ENCODE measurements at regions not wholly inside any gene's neighbourhood (a gene's known extent, or its start where the extent isn't known, plus 50 kb on each side); places are given as distances from the start of the nearest gene placed in this dataset.
"Not testable (repeated sequence)": the region's sequence is repeated elsewhere in the genome, so short reads cannot be mapped to it uniquely, and the experiment has no call there.

DNA sequence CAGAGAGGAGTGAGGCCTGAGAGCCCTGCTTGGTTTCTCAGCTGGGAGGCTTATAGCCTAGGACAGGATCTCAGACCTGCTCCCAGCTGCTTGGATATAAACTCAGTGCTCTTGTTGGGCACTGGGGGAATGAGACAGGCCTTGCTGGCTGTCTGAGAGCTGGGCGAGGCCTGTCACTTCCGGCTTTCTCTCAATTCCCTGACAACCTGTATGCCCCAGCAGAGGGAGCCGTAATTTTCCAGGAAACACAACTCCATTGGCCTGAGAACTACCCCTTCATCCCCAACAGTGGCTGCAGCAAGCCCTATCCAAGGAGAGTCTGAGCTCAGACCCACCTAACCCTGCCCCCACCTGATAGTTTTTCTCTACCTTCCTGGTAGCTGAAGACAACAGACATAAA lies 258.3 kb upstream of the STXBP6 start:
- no peak for DNase-seq
- no peaks in the 10 kb centered on the region for H3K9me3 ChIP-seq (ENCODE audit: control insufficient read depth, low read length)
- no peak overlapping the region for H3K27ac ChIP-seq (ENCODE audit: insufficient read depth, low read length, poor library complexity, severe bottlenecking)
- H3K27me3 ChIP-seq (replicated peaks; ENCODE audit: control insufficient read depth, insufficient read depth, low read length, poor library complexity, severe bottlenecking) = no peaks in the 10 kb centered on the region
- no peaks in the 10 kb centered on the region for H3K36me3 ChIP-seq (ENCODE audit: control insufficient read depth, insufficient read depth, low read length)
- H3K4me1 ChIP-seq (ENCODE audit: control insufficient read depth, insufficient read depth, low read length, poor library complexity, severe bottlenecking) = no peaks in the 10 kb centered on the region
- no peak overlapping the region for H3K4me3 ChIP-seq (ENCODE audit: insufficient read depth, low read depth, low read length, poor library complexity, severe bottlenecking)

DNA sequence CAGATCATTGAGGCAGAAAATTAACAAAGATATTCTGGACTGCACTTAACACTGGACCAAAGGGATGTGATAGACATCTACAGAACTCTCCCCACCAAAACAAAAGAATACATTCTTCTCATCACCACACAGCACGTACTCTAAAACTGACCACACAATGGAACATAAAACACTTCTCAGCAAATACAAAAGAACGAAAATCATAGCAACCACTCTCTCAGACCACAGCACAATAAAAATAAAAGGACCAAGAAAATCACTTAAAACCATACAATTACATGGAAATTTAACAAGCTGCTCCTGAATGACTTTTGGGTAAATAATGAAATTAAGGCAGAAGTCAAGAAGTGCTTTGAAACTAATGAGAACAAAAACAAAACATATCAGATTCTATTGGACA lies 254.0 kb upstream of the STXBP6 start:
- Histone ChIP-seq H3K4me3 (ENCODE audit: insufficient read depth, low read depth, low read length, poor library complexity, severe bottlenecking) (no peak overlapping the region), H3K9me3 (ENCODE audit: control insufficient read depth, low read length) (no peaks in the 10 kb centered on the region), H3K36me3 (ENCODE audit: control insufficient read depth, insufficient read depth, low read length) (no peaks in the 10 kb centered on the region), H3K27ac (ENCODE audit: insufficient read depth, low read length, poor library complexity, severe bottlenecking) (no peak overlapping the region), H3K4me1 (ENCODE audit: control insufficient read depth, insufficient read depth, low read length, poor library complexity, severe bottlenecking) (no peaks in the 10 kb centered on the region), H3K27me3 (replicated peaks; ENCODE audit: control insufficient read depth, insufficient read depth, low read length, poor library complexity, severe bottlenecking) (no peaks in the 10 kb centered on the region)
- DNase-seq = no peak

DNA sequence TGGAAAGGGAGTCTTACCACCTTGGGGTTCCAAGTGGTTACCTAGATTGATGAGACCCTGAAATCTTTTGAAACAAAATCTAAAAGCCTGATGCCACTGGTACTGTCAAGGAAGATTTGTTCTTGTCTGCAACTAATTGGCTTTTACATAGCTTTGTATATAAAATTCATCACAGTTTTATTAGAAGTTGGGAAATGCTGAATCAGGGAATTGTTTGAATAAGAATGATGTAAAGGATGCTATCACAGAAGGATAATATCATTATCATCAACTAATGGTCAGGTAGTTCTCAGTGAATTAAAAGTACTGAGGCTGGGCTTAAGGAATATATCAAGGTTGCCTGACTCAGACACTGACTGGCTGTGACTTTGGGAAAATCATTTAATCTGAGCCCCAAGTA lies 248.3 kb upstream of the STXBP6 start:
- no peaks in the 10 kb centered on the region for H3K9me3 ChIP-seq (ENCODE audit: control insufficient read depth, low read length)
- no peaks in the 10 kb centered on the region for H3K36me3 ChIP-seq (ENCODE audit: control insufficient read depth, insufficient read depth, low read length)
- no peaks in the 10 kb centered on the region for H3K27me3 ChIP-seq (replicated peaks; ENCODE audit: control insufficient read depth, insufficient read depth, low read length, poor library complexity, severe bottlenecking)
- no peak for DNase-seq
- H3K4me3 ChIP-seq (ENCODE audit: insufficient read depth, low read depth, low read length, poor library complexity, severe bottlenecking) = no peak overlapping the region
- no peak overlapping the region for H3K27ac ChIP-seq (ENCODE audit: insufficient read depth, low read length, poor library complexity, severe bottlenecking)
- H3K4me1 ChIP-seq (ENCODE audit: control insufficient read depth, insufficient read depth, low read length, poor library complexity, severe bottlenecking) = no peaks in the 10 kb centered on the region

DNA sequence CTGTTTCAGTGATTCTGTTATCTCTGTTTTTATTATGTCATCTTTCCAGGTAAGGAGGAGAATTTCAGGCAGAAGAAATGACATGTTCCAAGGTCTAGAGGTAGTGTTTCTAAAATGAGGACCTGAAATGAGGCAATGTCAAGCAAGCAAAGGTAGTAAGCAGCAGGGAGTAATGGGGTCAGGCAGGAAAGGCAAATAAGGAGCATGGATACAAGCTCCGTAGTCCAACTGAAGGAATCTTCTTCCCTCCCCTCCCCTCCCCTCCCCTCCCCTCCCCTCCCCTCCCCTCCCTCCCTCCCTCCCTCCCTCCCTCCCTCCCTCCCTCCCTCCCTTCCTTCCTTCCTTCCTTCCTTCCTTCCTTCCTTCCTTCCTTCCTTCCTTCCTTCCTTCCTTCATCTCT lies 240.2 kb upstream of the STXBP6 start:
- not testable (repeated sequence) for H3K9me3 ChIP-seq (ENCODE audit: control insufficient read depth, low read length); H3K4me3 ChIP-seq (ENCODE audit: insufficient read depth, low read depth, low read length, poor library complexity, severe bottlenecking); DNase-seq; H3K36me3 ChIP-seq (ENCODE audit: control insufficient read depth, insufficient read depth, low read length); H3K27ac ChIP-seq (ENCODE audit: insufficient read depth, low read length, poor library complexity, severe bottlenecking); H3K4me1 ChIP-seq (ENCODE audit: control insufficient read depth, insufficient read depth, low read length, poor library complexity, severe bottlenecking); H3K27me3 ChIP-seq (replicated peaks; ENCODE audit: control insufficient read depth, insufficient read depth, low read length, poor library complexity, severe bottlenecking)

DNA sequence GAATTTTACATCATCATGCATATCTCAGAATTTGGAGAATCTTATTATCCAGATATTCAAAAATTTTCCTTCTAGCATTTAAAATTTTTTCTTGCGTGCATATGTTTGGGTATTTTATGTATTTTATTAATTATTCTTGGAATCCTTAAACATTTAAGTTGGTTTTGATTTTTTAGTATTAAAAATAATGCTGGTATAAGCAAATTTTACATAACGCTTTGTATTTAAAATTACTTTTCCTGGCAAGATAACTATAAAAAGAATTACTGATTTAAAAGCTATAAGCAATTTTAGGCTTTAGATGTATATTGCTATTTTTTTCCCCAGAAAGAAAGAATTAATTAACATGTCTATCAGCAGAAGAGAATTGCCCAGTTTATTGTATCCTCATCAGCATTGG lies 224.6 kb upstream of the STXBP6 start:
- peaks cover 3% of the 10 kb centered on the region for H3K27me3 ChIP-seq (replicated peaks; ENCODE audit: control insufficient read depth, insufficient read depth, low read length, poor library complexity, severe bottlenecking)
- no peaks in the 10 kb centered on the region for H3K4me1 ChIP-seq (ENCODE audit: control insufficient read depth, insufficient read depth, low read length, poor library complexity, severe bottlenecking)
- no peaks in the 10 kb centered on the region for H3K9me3 ChIP-seq (ENCODE audit: control insufficient read depth, low read length)
- H3K27ac ChIP-seq (ENCODE audit: insufficient read depth, low read length, poor library complexity, severe bottlenecking) = no peak overlapping the region
- no peak overlapping the region for H3K4me3 ChIP-seq (ENCODE audit: insufficient read depth, low read depth, low read length, poor library complexity, severe bottlenecking)
- no peaks in the 10 kb centered on the region for H3K36me3 ChIP-seq (ENCODE audit: control insufficient read depth, insufficient read depth, low read length)
- DNase-seq = no peak

DNA sequence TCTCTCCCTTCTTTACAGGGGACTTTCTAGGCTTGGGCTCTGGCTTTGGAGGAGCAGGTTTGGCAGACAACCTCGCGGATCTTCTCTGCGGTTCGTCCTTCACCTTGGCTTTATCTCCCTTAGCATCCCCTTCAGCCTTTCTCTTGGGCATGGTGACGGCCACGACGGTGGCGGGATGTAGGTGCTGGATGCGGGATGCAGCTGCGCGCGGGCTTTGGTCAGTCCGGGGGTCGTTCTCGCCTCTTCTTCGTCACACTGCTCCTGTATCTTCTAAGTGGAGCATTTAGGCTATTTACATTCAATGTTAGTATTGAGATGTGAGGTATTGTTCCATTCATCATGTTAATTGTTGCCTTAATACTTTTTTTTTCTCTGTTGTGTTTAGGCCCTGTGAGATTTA lies 217.2 kb upstream of the STXBP6 start:
- no peaks in the 10 kb centered on the region for H3K27me3 ChIP-seq (replicated peaks; ENCODE audit: control insufficient read depth, insufficient read depth, low read length, poor library complexity, severe bottlenecking)
- no peak for DNase-seq
- no peaks in the 10 kb centered on the region for H3K9me3 ChIP-seq (ENCODE audit: control insufficient read depth, low read length)
- no peak overlapping the region for H3K27ac ChIP-seq (ENCODE audit: insufficient read depth, low read length, poor library complexity, severe bottlenecking)
- H3K4me1 ChIP-seq (ENCODE audit: control insufficient read depth, insufficient read depth, low read length, poor library complexity, severe bottlenecking) = no peaks in the 10 kb centered on the region
- H3K36me3 ChIP-seq (ENCODE audit: control insufficient read depth, insufficient read depth, low read length) = no peaks in the 10 kb centered on the region
- H3K4me3 ChIP-seq (ENCODE audit: insufficient read depth, low read depth, low read length, poor library complexity, severe bottlenecking) = no peak overlapping the region

DNA sequence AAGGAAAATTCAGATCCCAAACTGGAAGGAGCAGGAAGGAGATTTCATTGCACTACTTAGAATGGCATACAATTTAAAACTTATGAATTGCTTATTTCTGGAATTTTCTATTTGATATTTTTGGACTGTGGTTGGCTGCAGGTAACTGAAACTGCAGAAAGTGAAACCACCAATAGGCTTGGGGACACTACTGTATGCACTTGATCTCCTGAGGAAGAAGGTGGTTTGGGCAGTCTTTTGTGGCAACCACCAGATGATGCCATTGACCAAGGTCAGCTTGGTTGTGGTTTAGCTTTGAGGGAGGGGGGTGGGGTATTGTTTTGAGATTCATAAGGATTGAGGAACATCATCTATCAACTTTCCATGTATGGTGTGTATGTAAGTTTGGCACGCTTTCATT lies 209.5 kb upstream of the STXBP6 start:
- Histone ChIP-seq H3K27ac (ENCODE audit: insufficient read depth, low read length, poor library complexity, severe bottlenecking) (no peak overlapping the region), H3K4me1 (ENCODE audit: control insufficient read depth, insufficient read depth, low read length, poor library complexity, severe bottlenecking) (no peaks in the 10 kb centered on the region), H3K4me3 (ENCODE audit: insufficient read depth, low read depth, low read length, poor library complexity, severe bottlenecking) (no peak overlapping the region), H3K36me3 (ENCODE audit: control insufficient read depth, insufficient read depth, low read length) (no peaks in the 10 kb centered on the region), H3K27me3 (replicated peaks; ENCODE audit: control insufficient read depth, insufficient read depth, low read length, poor library complexity, severe bottlenecking) (no peaks in the 10 kb centered on the region), H3K9me3 (ENCODE audit: control insufficient read depth, low read length) (no peaks in the 10 kb centered on the region)
- DNase-seq = no peak

DNA sequence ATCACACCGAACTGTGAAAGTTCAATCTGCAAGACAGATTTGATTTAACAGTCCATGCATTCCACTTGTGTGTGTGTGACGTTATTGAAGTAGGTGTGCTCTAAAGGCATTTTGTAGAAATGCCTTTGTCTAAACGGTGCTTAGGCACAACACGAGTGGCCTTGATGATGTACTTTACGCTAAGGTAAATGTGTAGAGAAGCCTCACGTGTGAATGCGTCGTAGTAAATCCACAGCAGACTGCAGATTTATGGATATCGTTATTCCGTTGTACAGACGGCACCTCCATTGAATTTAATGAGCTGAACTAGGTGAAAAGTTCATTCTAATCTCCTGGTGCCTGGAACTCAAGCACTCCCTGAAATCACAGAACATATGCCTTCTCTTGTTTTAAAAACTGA lies 202.8 kb upstream of the STXBP6 start:
- no peak for DNase-seq
- Histone ChIP-seq H3K36me3 (ENCODE audit: control insufficient read depth, insufficient read depth, low read length) (no peaks in the 10 kb centered on the region), H3K9me3 (ENCODE audit: control insufficient read depth, low read length) (no peaks in the 10 kb centered on the region), H3K4me1 (ENCODE audit: control insufficient read depth, insufficient read depth, low read length, poor library complexity, severe bottlenecking) (no peaks in the 10 kb centered on the region), H3K4me3 (ENCODE audit: insufficient read depth, low read depth, low read length, poor library complexity, severe bottlenecking) (no peak overlapping the region), H3K27me3 (replicated peaks; ENCODE audit: control insufficient read depth, insufficient read depth, low read length, poor library complexity, severe bottlenecking) (no peaks in the 10 kb centered on the region), H3K27ac (ENCODE audit: insufficient read depth, low read length, poor library complexity, severe bottlenecking) (no peak overlapping the region)

DNA sequence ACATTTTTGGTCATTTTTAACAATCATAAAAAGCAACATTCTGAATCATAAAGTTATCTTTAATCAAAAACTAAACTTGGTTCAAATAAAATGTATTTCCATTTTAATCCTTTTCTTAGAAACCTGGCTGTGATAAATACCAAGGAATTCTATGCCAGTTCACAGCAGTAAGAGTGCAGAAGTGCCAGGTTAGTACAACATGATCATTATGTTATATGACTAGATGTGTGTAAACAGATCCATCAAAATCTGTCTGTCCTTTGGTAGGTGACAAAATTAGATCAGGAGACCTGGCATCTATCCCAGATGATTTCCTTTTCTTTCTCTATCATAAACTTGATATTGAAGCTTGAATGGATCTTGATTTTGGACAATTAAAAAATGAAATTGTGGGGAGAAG lies 200.6 kb upstream of the STXBP6 start:
- H3K27me3 ChIP-seq (replicated peaks; ENCODE audit: control insufficient read depth, insufficient read depth, low read length, poor library complexity, severe bottlenecking) = no peaks in the 10 kb centered on the region
- no peaks in the 10 kb centered on the region for H3K9me3 ChIP-seq (ENCODE audit: control insufficient read depth, low read length)
- no peak overlapping the region for H3K27ac ChIP-seq (ENCODE audit: insufficient read depth, low read length, poor library complexity, severe bottlenecking)
- no peaks in the 10 kb centered on the region for H3K36me3 ChIP-seq (ENCODE audit: control insufficient read depth, insufficient read depth, low read length)
- H3K4me1 ChIP-seq (ENCODE audit: control insufficient read depth, insufficient read depth, low read length, poor library complexity, severe bottlenecking) = no peaks in the 10 kb centered on the region
- no peak for DNase-seq
- no peak overlapping the region for H3K4me3 ChIP-seq (ENCODE audit: insufficient read depth, low read depth, low read length, poor library complexity, severe bottlenecking)

DNA sequence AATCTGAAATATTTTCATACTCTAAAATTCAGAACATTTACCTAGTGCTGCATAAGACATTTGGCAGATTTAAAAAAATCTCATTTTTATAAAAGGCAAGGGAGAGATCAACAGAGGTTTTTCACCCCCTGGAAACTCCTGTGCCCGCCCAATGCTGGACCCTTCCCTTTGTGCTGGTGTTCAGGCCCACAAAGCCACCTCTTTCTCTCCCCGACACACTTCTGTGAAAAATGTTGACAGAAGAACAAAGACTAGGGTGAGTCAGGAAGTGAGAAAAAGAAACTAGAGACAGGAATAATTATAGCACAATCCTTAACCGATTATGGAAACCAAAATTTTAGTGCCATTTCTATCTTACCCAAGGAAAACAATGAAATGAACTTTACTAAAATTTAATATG lies 197.7 kb upstream of the STXBP6 start:
- no peak overlapping the region for H3K4me3 ChIP-seq (ENCODE audit: insufficient read depth, low read depth, low read length, poor library complexity, severe bottlenecking)
- DNase-seq = no peak
- H3K27me3 ChIP-seq (replicated peaks; ENCODE audit: control insufficient read depth, insufficient read depth, low read length, poor library complexity, severe bottlenecking) = no peaks in the 10 kb centered on the region
- H3K4me1 ChIP-seq (ENCODE audit: control insufficient read depth, insufficient read depth, low read length, poor library complexity, severe bottlenecking) = no peaks in the 10 kb centered on the region
- no peak overlapping the region for H3K27ac ChIP-seq (ENCODE audit: insufficient read depth, low read length, poor library complexity, severe bottlenecking)
- no peaks in the 10 kb centered on the region for H3K9me3 ChIP-seq (ENCODE audit: control insufficient read depth, low read length)
- no peaks in the 10 kb centered on the region for H3K36me3 ChIP-seq (ENCODE audit: control insufficient read depth, insufficient read depth, low read length)

DNA sequence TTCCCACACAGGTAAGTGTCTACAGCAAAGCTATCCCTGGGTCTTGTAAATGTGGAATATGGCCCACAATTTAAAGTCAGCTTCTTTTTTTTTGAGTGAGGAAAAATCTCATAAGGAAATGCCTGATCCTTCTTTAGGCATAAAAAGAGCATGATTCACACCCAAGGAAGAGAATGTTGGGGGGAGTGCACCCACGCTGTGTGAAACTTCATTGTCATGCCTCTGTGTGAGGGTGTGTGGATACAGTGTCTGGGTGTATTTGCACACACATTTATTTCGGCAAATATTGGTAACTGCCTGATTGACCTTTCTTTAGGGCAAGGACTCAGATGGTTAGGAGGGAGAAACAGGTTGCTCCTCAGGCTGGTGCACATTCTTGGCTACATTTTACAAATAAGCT lies 196.8 kb upstream of the STXBP6 start:
- no peaks in the 10 kb centered on the region for H3K36me3 ChIP-seq (ENCODE audit: control insufficient read depth, insufficient read depth, low read length)
- no peaks in the 10 kb centered on the region for H3K4me1 ChIP-seq (ENCODE audit: control insufficient read depth, insufficient read depth, low read length, poor library complexity, severe bottlenecking)
- no peak for DNase-seq
- H3K27me3 ChIP-seq (replicated peaks; ENCODE audit: control insufficient read depth, insufficient read depth, low read length, poor library complexity, severe bottlenecking) = no peaks in the 10 kb centered on the region
- H3K27ac ChIP-seq (ENCODE audit: insufficient read depth, low read length, poor library complexity, severe bottlenecking) = no peak overlapping the region
- H3K9me3 ChIP-seq (ENCODE audit: control insufficient read depth, low read length) = no peaks in the 10 kb centered on the region
- no peak overlapping the region for H3K4me3 ChIP-seq (ENCODE audit: insufficient read depth, low read depth, low read length, poor library complexity, severe bottlenecking)
